Activated CD8-positive, alpha-beta T cell treated with anti-CD3 and anti-CD28 coated beads for 36 hours (primary cell): ENCODE measurements at regions not wholly inside any gene's neighbourhood (a gene's known extent, or its start where the extent isn't known, plus 50 kb on each side); places are given as distances from the start of the nearest gene placed in this dataset.

Source experiments
- ATAC-seq: fragments of 200-7000 bp; cut with Tn5 transposase; one replicate; pipeline ENCODE4 v1.10.0; 2021; ENCODE audit warnings: mild to moderate bottlenecking, moderate library complexity
- CTCF ChIA-PET: fragments of 350-600 bp; sonication (Branson Sonifier 250); formaldehyde crosslinking; loops from one replicate; lab custom pipeline; 2021; ENCODE audit warnings: antibody characterized with exemption; lab: Charles Lee
- POLR2A ChIA-PET: fragments of 350-600 bp; sonication (Branson Sonifier 250); formaldehyde crosslinking; loops from one replicate; lab custom pipeline; 2021; ENCODE audit warnings: antibody characterized with exemption; lab: Charles Lee
- DNase-seq: peaks from one replicate; pipeline ENCODE4 v3.0.0-alpha.2; 2020
- H3K27ac Mint-ChIP-seq: one replicate; pipeline ENCODE4 v1.8.0; 2021; ENCODE audit warnings: mild to moderate bottlenecking, mixed read lengths
- H3K27me3 Mint-ChIP-seq: one replicate; pipeline ENCODE4 v1.8.0; 2021; ENCODE audit warnings: mixed read lengths
- H3K36me3 Mint-ChIP-seq: one replicate; pipeline ENCODE4 v1.8.0; 2021; ENCODE audit warnings: low read depth, mixed read lengths
- H3K4me1 Mint-ChIP-seq: one replicate; pipeline ENCODE4 v1.8.0; 2021; ENCODE audit warnings: low read depth, mixed read lengths
- H3K4me3 Mint-ChIP-seq: one replicate; pipeline ENCODE4 v1.8.0; 2021; ENCODE audit warnings: mild to moderate bottlenecking, moderate library complexity, mixed read lengths
- H3K9me3 Mint-ChIP-seq: one replicate; pipeline ENCODE4 v1.8.0; 2021; ENCODE audit warnings: mixed read lengths
- intact Hi-C: fragments of 100-400 bp; cut with micrococcal nuclease; formaldehyde crosslinking; loops from one replicate; pipeline ENCODE4 v1.10.0; 2022
- TF ChIP-seq, protein P1 (sequence below): fragments of 200-600 bp; IDR thresholded peaks from one replicate; pipeline ENCODE4 v1.8.0; 2022; ENCODE audit warnings: antibody characterized with exemption, mild to moderate bottlenecking

DNA sequence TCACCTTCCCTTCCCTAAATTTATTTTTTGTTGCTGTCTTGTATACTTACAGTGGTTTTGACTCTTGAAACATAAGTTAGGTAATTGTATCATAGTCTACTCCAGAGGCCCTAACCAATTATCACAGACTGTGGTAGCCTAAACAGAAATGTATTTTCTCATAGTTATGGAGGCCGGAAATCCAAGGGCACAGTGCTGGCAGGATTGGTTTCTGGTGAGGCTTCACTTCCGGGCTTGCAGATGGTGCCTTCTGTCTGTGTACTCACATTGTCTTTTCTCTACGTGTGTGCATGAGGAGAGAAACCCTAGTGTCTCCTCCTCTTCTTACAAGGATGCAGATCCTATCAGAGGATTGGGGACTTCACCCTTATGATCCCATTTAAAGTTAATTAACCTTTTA lies 290.2 kb upstream of the KCNMB2 start:
- CTCF ChIA-PET = no interaction called here
- TF ChIP-seq, protein P1, sequence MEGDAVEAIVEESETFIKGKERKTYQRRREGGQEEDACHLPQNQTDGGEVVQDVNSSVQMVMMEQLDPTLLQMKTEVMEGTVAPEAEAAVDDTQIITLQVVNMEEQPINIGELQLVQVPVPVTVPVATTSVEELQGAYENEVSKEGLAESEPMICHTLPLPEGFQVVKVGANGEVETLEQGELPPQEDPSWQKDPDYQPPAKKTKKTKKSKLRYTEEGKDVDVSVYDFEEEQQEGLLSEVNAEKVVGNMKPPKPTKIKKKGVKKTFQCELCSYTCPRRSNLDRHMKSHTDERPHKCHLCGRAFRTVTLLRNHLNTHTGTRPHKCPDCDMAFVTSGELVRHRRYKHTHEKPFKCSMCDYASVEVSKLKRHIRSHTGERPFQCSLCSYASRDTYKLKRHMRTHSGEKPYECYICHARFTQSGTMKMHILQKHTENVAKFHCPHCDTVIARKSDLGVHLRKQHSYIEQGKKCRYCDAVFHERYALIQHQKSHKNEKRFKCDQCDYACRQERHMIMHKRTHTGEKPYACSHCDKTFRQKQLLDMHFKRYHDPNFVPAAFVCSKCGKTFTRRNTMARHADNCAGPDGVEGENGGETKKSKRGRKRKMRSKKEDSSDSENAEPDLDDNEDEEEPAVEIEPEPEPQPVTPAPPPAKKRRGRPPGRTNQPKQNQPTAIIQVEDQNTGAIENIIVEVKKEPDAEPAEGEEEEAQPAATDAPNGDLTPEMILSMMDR = no peak
- POLR2A ChIA-PET = no interaction called here
- H3K4me3 Mint-ChIP-seq = no peak overlapping the region
- no peaks in the 10 kb centered on the region for H3K36me3 Mint-ChIP-seq
- H3K4me1 Mint-ChIP-seq = no peaks in the 10 kb centered on the region
- no peaks in the 10 kb centered on the region for H3K27me3 Mint-ChIP-seq
- intact Hi-C loops = no loop called here
- H3K9me3 Mint-ChIP-seq = peaks cover 2% of the 10 kb centered on the region
- no peak overlapping the region for H3K27ac Mint-ChIP-seq
- no peak for ATAC-seq
- DNase-seq = no peak

DNA sequence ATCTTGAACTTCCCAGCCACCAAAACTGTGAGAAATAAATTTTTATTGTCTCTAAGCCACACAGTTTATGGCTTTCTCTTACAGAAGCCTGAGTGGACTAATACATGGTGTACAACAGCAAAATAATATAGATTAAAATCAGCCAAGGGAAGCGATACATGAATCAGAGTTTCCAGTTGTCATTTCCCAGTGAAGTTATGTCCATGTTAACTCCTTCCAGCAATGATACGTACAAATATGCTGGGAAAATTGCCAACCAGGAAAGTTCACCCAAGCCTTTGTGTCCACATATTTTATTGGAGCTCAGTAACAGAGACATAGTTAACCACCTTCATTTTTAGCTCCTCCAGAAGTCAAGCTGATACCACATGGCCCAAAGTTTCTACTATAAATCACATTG lies 280.9 kb upstream of the KCNMB2 start:
- POLR2A ChIA-PET = no interaction called here
- Mint-ChIP-seq H3K27me3 (no peaks in the 10 kb centered on the region), H3K4me3 (no peak overlapping the region), H3K4me1 (no peaks in the 10 kb centered on the region), H3K9me3 (peaks cover 2% of the 10 kb centered on the region), H3K36me3 (no peaks in the 10 kb centered on the region), H3K27ac (no peak overlapping the region)
- no peak for DNase-seq
- CTCF ChIA-PET = no interaction called here
- no peak for ATAC-seq
- intact Hi-C loops = no loop called here
- TF ChIP-seq, protein P1 = no peak

DNA sequence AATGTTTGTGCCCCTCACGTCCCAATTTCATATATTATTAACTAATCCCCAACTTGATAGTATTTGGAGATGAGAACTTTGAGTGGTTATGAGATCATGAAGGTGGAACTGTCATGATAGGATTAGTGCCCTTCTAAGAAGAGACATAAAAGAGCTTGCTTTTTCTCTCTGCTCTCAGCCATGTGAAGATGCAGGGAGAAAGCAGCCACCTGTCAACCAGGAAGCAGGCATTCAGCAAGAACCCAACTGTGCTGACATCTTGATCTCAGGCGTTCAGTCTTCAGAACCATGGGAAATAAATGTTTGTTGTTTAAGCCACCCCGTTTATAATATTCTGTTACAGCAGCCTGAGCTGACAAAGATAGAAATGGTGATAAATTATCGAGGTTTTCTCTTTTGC lies 278.7 kb upstream of the KCNMB2 start:
- Mint-ChIP-seq H3K4me1 (no peaks in the 10 kb centered on the region), H3K4me3 (no peak overlapping the region), H3K27ac (no peak overlapping the region), H3K36me3 (no peaks in the 10 kb centered on the region), H3K9me3 (no peaks in the 10 kb centered on the region), H3K27me3 (no peaks in the 10 kb centered on the region)
- TF ChIP-seq, protein P1 = no peak
- no peak for DNase-seq
- no peak for ATAC-seq
- intact Hi-C loops = no loop called here
- ChIA-PET CTCF (no interaction called here), POLR2A (no interaction called here)

DNA sequence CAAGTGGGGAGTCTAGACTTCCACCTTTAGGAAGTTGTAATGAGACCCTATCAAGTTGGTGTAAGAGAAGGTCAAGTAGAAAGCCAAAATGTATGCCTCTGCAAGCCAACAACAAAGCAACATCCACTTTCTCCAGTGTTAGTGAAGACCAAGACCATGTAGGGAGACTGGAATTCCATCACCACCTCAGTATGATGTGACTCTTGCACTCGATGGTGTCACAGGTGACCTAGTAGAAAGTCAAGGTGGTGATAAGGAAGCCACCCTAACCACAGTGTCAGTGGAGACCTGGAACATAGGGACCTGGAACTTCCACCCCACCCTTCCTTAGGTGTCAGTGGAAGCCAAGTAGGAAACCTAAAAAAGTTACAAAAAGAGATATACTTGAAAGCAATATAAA lies 278.1 kb upstream of the KCNMB2 start:
- ChIA-PET POLR2A (no interaction called here), CTCF (no interaction called here)
- Mint-ChIP-seq H3K9me3 (no peaks in the 10 kb centered on the region), H3K36me3 (no peaks in the 10 kb centered on the region), H3K4me1 (no peaks in the 10 kb centered on the region), H3K4me3 (no peak overlapping the region), H3K27ac (no peak overlapping the region), H3K27me3 (no peaks in the 10 kb centered on the region)
- TF ChIP-seq, protein P1 = no peak
- no peak for DNase-seq
- no peak for ATAC-seq
- intact Hi-C loops = no loop called here

DNA sequence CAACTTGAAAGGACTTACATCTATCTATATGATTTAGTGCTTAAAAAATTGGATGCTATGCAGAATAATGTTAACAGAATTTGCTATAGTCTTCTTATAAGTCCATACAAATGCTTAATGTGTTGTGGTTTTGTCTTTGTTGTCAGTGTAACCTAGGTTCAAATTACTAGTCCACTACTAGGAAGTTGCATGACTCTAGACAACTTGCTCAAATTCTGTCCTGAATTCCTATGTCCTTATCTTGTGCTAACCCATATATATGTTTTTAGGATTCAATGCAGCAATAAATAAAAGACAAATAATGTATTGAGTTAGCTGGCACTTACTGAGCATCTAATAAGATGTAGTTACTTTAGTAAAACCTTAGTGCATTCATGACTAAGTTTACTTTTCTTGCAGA lies 276.5 kb upstream of the KCNMB2 start:
- intact Hi-C loops = no loop called here
- no peak overlapping the region for H3K4me3 Mint-ChIP-seq
- H3K27me3 Mint-ChIP-seq = no peaks in the 10 kb centered on the region
- H3K9me3 Mint-ChIP-seq = no peaks in the 10 kb centered on the region
- ATAC-seq (no peak), DNase-seq (no peak)
- ChIA-PET CTCF (no interaction called here), POLR2A (no interaction called here)
- no peaks in the 10 kb centered on the region for H3K4me1 Mint-ChIP-seq
- H3K27ac Mint-ChIP-seq = no peak overlapping the region
- TF ChIP-seq, protein P1 = no peak
- no peaks in the 10 kb centered on the region for H3K36me3 Mint-ChIP-seq
